Common myeloid progenitor, CD34-positive (primary cell): ENCODE measurements at regions not wholly inside any gene's neighbourhood (a gene's known extent, or its start where the extent isn't known, plus 50 kb on each side); places are given as distances from the start of the nearest gene placed in this dataset.

Source experiments
- CTCF ChIA-PET: fragments of 350-600 bp; sonication (Branson Sonifier 250); formaldehyde crosslinking; loops from one replicate; lab custom pipeline; 2021; ENCODE audit warnings: antibody characterized with exemption; lab: Charles Lee
- POLR2A ChIA-PET: fragments of 350-600 bp; sonication (Branson Sonifier 250); formaldehyde crosslinking; loops from one replicate; lab custom pipeline; 2021; ENCODE audit warnings: antibody characterized with exemption; lab: Charles Lee
- DNase-seq, 3 donors: peaks; one replicate each; pipeline versions ENCODE4 v3.0.0 to v3.0.0-alpha.2; 2013
- H3K27ac ChIP-seq, 2 experiments: 1 replicate in 1 of 2; 2 replicates in 1 of 2; pipeline ENCODE4 v1.7.0; 2013; ENCODE audit warnings: inconsistent platforms in 2 of 2, low read length in 2 of 2, mild to moderate bottlenecking in 2 of 2, low read depth in 1 of 2, moderate library complexity in 1 of 2; ENCODE audit not compliant: severe bottlenecking in 2 of 2, insufficient read depth in 1 of 2, poor library complexity in 1 of 2
- H3K27me3 ChIP-seq, 5 experiments: replicated peaks in 2 of 5; 1 replicate in 3 of 5; 2 replicates in 2 of 5; pipeline versions ENCODE4 v1.6.1 to v1.7.0; 2013; ENCODE audit warnings: low read length in 4 of 5, mild to moderate bottlenecking in 2 of 5, moderate library complexity in 2 of 5, inconsistent platforms in 1 of 5; ENCODE audit not compliant: insufficient read depth in 5 of 5, control insufficient read depth in 4 of 5
- H3K36me3 ChIP-seq, 4 experiments: 1 replicate in 2 of 4; 2 replicates in 2 of 4; pipeline versions ENCODE4 v1.6.1 to v1.7.0; 2013; ENCODE audit warnings: low read length in 3 of 4, control low read depth in 1 of 4, mild to moderate bottlenecking in 1 of 4; ENCODE audit not compliant: control insufficient read depth in 4 of 4, insufficient read depth in 4 of 4
- H3K4me1 ChIP-seq, 4 experiments: 1 replicate in 3 of 4; 2 replicates in 1 of 4; pipeline versions ENCODE4 v1.6.1 to v1.7.1; 2013; ENCODE audit warnings: low read length in 3 of 4, mild to moderate bottlenecking in 3 of 4, control low read depth in 1 of 4, inconsistent platforms in 1 of 4, moderate library complexity in 1 of 4; ENCODE audit not compliant: control insufficient read depth in 4 of 4, insufficient read depth in 4 of 4; ENCODE audit errors: control extremely low read depth in 1 of 4
- H3K4me3 ChIP-seq, 7 experiments: 1 replicate in 4 of 7; 2 replicates in 3 of 7; pipeline versions ENCODE4 v1.5.1 to v1.7.0; 2013; ENCODE audit warnings: mild to moderate bottlenecking in 7 of 7, low read length in 6 of 7, moderate library complexity in 6 of 7, inconsistent platforms in 2 of 7, low read depth in 2 of 7, control low read depth in 1 of 7; ENCODE audit not compliant: insufficient read depth in 4 of 7, control insufficient read depth in 1 of 7; ENCODE audit errors: extremely low read depth in 1 of 7
- H3K9me3 ChIP-seq, 5 experiments: 1 replicate in 4 of 5; 2 replicates in 1 of 5; pipeline versions ENCODE4 v1.6.1 to v1.7.1; 2013; ENCODE audit warnings: low read length in 4 of 5, mild to moderate bottlenecking in 2 of 5, inconsistent platforms in 1 of 5, low read depth in 1 of 5, moderate library complexity in 1 of 5; ENCODE audit not compliant: control insufficient read depth in 4 of 5, insufficient read depth in 2 of 5; ENCODE audit errors: control extremely low read depth in 1 of 5
- WGBS: methylation state at CpG from one replicate; pipeline ENCODE4 v1.1.5; 2013; ENCODE audit not compliant: insufficient coverage; 5-methylcytosine and 5-hydroxymethylcytosine counted together

DNA sequence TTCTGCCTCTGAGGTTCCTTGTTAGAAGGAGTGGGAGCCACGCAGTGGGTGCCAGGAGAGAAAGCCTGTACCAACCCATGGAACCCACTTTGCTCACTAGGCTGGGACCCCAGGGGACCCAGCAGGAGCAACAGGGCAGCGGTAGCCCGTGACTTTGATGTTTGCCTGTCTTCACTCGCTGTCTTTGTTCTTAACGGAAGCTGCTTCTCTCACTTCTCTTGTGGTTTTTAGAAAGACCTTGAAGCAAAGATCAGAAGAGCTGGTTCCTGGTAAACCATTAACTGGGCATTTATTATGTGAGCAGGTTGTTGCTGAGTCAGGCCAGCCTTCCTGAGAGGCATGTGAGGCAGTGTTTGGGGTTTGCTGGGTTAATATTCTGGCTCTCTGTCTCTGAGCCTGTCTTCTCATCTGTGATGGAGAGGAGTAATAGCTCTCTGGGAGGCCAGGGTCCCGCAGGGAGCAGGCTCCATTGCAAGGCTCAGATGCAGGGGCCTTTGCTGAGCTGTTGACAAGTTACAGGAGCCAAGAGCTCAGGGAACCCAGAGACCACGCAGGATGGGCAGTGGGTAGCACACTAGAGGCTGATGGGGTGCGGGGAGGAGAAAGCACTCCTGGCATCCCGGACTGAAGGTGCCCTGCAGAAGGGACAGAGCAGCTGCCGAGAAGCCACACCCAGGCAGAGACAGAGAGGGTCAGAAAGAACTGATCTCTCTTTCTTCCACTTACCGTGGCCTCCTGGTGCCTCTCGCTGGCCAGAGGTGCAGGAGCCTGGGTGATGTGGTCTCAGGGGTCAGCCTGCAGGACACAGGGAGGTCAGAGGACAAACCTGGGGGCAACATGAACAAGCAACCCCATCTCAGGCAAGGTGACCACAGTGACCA lies 367.5 kb upstream of the C1orf174 start:
- no peak for DNase-seq
- Histone ChIP-seq H3K27me3 (peaks cover 0 to 28% (median 2%) of the 10 kb centered on the region in 5 experiments), H3K4me3 (no peak overlapping the region), H3K9me3 (no peaks in the 10 kb centered on the region), H3K36me3 (no peaks in the 10 kb centered on the region), H3K4me1 (no peaks in the 10 kb centered on the region), H3K27ac (no peak overlapping the region)
- ChIA-PET CTCF (no interaction called here), POLR2A (no interaction called here)
- 77% methylated on average over 7 of the region's 12 CpGs for WGBS

DNA sequence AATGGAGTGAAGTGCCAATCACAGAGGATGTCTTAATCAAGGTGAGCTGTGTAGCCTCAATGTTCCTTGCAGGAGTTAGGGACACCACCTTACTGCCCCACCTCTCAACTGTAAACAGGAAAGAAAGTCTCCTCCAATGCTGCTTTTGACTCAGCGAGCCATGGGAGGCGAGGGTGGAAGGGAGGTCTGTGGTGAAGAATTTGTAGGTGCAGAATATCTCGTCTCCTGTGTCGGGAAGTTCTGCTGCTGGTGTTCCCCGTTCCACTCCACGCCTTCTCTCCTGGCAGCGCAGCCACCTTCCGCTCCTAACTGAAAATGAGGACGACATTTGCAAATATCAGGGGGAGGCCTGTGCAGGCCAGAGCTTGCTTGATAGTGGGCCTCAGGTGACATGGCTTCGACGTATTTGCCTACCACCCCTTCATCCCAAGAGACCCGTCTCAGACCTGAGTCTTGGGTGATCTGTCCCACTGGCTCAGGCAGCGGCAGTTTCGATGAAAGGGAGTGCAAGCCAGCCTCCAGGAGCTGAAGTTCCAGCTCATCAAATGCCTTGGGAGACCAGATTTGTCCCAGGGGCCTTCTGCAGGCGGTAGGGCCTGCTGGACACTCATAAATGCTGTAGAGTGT lies 368.3 kb upstream of the C1orf174 start:
- 81% methylated on average over 14 of the region's 15 CpGs for WGBS
- DNase-seq: no peak
- POLR2A ChIA-PET: no interaction called here

DNA sequence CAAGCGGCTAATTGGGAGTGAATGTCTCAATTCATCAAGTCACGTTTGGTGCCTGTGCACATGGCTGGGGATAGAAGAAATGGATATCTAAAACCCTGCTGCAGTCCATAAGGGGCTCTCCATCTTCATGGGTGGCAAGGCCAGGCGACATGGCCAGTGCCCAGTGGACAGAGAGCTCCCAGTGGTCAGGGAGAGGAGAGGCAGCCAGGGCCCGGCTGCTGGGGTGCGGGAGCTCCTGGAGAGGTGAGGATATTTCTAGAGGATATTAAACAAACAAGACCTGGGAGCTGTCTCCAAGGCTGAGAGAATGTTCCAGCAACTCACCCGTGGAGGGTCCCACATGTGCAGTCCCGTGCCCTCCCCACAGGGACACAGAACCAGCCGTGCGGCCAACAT lies 368.8 kb upstream of the C1orf174 start:
- H3K27me3 ChIP-seq: peaks cover 0 to 28% (median 4%) of the 10 kb centered on the region in 5 experiments
- WGBS: 94% methylated on average over 6 of the region's 9 CpGs
- no peaks in the 10 kb centered on the region for H3K4me1 ChIP-seq
- POLR2A ChIA-PET: no interaction called here
- H3K27ac ChIP-seq: no peak overlapping the region
- CTCF ChIA-PET: no interaction called here
- H3K4me3 ChIP-seq: no peak overlapping the region
- no peak for DNase-seq
- no peaks in the 10 kb centered on the region for H3K36me3 ChIP-seq
- no peaks in the 10 kb centered on the region for H3K9me3 ChIP-seq

More for the DNA sequence above, 368.3 kb upstream of the C1orf174 start:
- peaks cover 0 to 28% (median 3%) of the 10 kb centered on the region in 5 experiments for H3K27me3 ChIP-seq
- H3K27ac ChIP-seq: no peak overlapping the region
- no peaks in the 10 kb centered on the region for H3K4me1 ChIP-seq
- no peak overlapping the region for H3K4me3 ChIP-seq
- H3K36me3 ChIP-seq: no peaks in the 10 kb centered on the region
- H3K9me3 ChIP-seq: no peaks in the 10 kb centered on the region
- CTCF ChIA-PET: no interaction called here

DNA sequence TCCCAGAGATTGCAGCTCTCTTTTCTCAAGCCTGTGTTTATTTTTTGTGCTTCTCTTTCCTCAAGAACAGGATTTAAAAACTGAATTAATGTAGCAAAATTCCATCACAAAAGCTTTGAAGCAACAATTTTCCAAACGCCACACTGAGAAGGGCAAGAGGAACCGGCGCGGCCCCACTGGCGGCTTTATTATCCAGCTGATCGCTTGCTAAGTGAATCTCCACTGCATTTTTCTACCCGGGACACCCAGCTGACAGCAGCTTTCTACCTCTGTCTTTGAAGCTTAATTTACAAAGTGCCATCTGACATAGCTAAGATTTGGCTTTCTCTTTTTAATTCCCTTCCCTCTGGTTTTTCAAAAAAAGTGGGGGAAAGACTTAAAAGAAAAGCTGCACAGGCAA lies 369.3 kb upstream of the C1orf174 start:
- DNase-seq: no peak
- Histone ChIP-seq H3K27me3 (peaks cover 0 to 28% (median 4%) of the 10 kb centered on the region in 5 experiments), H3K4me3 (no peak overlapping the region), H3K9me3 (no peaks in the 10 kb centered on the region), H3K36me3 (no peaks in the 10 kb centered on the region), H3K27ac (no peak overlapping the region), H3K4me1 (no peaks in the 10 kb centered on the region)
- WGBS: 77% methylated on average over 7 of the region's 7 CpGs
- CTCF ChIA-PET: interaction anchor here (0.9 kb wide), 1 partner anchor 16 kb away, joined by 3 read pairs; no protein-coding TSS in a partner anchor
- POLR2A ChIA-PET: no interaction called here

DNA sequence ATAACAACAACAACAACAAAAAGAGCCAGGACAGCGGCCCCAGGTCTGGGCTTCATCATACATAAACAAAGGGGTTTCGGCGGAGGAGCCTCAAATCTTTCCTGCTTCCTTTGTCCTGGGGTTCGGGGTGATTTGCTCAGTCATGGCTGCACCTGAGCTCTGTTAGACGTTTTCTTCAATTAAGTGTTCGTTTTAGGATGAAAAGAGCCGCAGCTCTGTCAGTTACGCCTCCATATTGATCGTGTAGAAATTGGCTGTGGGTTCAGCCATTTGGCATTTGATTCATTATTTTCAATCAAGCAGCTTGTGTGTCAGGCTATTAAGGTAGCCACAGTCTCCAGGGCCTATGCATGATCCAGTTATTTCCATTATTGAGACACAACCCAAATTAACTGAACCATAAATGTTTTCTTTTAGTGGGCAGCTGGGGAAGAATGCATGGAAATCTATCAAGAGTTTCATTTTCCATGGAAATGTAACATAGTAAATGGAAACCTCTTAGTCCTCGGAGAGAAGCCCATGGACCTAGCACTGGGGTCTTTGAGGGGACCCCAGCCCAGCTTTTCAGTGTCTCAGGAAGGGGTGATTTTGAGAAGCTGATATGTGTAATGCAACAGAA lies 370.0 kb upstream of the C1orf174 start:
- Histone ChIP-seq H3K27ac (no peak overlapping the region), H3K4me1 (no peaks in the 10 kb centered on the region), H3K4me3 (no peak overlapping the region), H3K9me3 (peaks cover 0 to 2% (median 2%) of the 10 kb centered on the region in 5 experiments), H3K36me3 (no peaks in the 10 kb centered on the region), H3K27me3 (peaks cover 0 to 28% (median 4%) of the 10 kb centered on the region in 5 experiments)
- POLR2A ChIA-PET: no interaction called here
- CTCF ChIA-PET: interaction anchor here (0.9 kb wide), 1 partner anchor 15 kb away, joined by 3 read pairs; no protein-coding TSS in a partner anchor
- 92% methylated on average over 9 of the region's 10 CpGs for WGBS
- no peak for DNase-seq

DNA sequence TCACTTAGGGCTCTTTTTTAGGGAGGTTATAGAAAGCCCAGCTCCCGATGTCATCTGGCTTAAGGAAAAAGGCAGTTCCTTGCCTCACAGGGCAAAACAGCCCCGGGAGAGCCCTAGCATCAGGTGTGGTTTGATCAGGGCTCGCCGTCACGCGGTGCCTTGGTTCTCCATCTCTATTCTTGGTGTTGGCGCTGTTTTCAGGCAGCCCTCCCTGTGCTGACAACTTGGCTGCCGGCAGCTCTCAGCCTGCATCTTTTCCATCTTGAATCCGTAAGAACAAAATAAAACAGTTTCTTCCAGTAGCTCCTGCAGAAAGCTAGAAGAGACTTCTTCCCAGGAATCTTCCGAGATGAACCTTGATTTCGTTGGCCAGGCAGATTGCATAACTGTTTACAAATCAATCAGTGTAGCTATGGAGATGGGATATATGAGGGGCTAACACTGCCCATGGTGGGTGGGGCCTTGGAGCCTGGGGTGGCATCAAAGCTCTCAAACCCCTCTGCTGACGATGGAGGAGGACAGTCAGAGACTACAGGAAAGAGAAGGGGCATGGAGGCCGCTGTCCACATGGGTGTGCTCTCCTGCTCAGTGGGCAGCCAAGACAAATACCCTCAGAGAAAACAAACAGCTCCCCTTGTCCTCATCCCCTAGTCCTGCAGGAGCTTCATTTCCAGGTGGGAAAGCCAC lies 370.7 kb upstream of the C1orf174 start:
- CTCF ChIA-PET: no interaction called here
- 92% methylated on average over 10 of the region's 13 CpGs for WGBS
- Histone ChIP-seq H3K27me3 (peaks cover 0 to 30% (median 2%) of the 10 kb centered on the region in 5 experiments), H3K4me1 (no peaks in the 10 kb centered on the region), H3K4me3 (no peak overlapping the region), H3K9me3 (peaks cover 0 to 8% (median 2%) of the 10 kb centered on the region in 5 experiments), H3K36me3 (no peaks in the 10 kb centered on the region), H3K27ac (no peak overlapping the region)
- POLR2A ChIA-PET: no interaction called here
- no peak for DNase-seq
